ENCODE measurements at regions not wholly inside any gene's neighbourhood (a gene's known extent, or its start where the extent isn't known, plus 50 kb on each side); places are given as distances from the start of the nearest gene placed in this dataset.

DNA sequence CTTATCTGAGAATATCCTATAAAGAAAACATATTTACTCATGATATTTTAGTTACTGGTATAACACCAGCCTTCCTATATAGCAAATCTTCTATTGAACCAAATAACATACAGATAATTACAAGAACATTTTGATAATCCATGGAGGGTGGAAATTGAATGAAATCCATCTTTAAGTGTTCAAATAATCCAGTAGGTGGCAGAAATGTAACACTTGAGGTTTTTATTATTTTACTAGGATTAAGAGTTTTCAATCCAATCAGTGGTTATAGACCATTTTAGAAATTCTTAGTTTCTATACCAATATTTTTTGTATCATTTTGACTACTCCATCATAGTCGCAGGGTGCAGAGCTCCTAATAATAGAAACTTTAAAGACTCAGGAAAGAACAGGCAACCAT is 101.9 kb upstream of the KCNH8 start:
- TF ChIP-seq POLR2A (IDR thresholded peaks at IDR 0.05; ENCODE audit: low read depth, low read length), result no peak
- TF ChIP-seq TAF1 (IDR thresholded peaks at IDR 0.05; ENCODE audit: borderline replicate concordance, low read depth, low read length), result no peak
- no peak for TF ChIP-seq POLR2AphosphoS5 (IDR thresholded peaks at IDR 0.05; ENCODE audit: low read depth, low read length)

All from GM12892 (cell line).